SK-N-SH treated with all-trans-retinoic acid at 6 μM for 48 hours (cell line): ENCODE measurements at regions not wholly inside any gene's neighbourhood (a gene's known extent, or its start where the extent isn't known, plus 50 kb on each side); places are given as distances from the start of the nearest gene placed in this dataset.

Experiments
- ARNTL ChIP-seq: fragments of 450-650 bp; formaldehyde crosslinking; IDR thresholded peaks from 2 replicates; pipeline ENCODE4 v1.5.0; 2020; ENCODE audit warnings: low read depth, mild to moderate bottlenecking, moderate library complexity, borderline replicate concordance
- BACH2 ChIP-seq: fragments of 250-450 bp; sonication (Bioruptor Pico); IDR thresholded peaks from 2 replicates; pipeline ENCODE4 v1.9.0; 2021; ENCODE audit warnings: mild to moderate bottlenecking, borderline replicate concordance
- CREB5 ChIP-seq: fragments of 250-450 bp; sonication (Bioruptor Pico); IDR thresholded peaks from 2 replicates; pipeline ENCODE4 v1.5.1; 2020; ENCODE audit warnings: low read depth, mild to moderate bottlenecking, moderate library complexity
- ESRRG ChIP-seq: fragments of 250-450 bp; sonication (Bioruptor Pico); IDR thresholded peaks from 2 replicates; pipeline ENCODE4 v1.6.1; 2021; ENCODE audit warnings: mild to moderate bottlenecking
- GLIS3 ChIP-seq: fragments of 250-450 bp; sonication (Bioruptor Pico); IDR thresholded peaks from 2 replicates; pipeline ENCODE4 v1.5.0; 2020; ENCODE audit warnings: mild to moderate bottlenecking, moderate library complexity
- PATZ1 ChIP-seq: fragments of 250-450 bp; sonication (Bioruptor Pico); IDR thresholded peaks from 2 replicates; pipeline ENCODE4 v1.8.0; 2020; ENCODE audit warnings: mild to moderate bottlenecking, moderate library complexity, borderline replicate concordance
- RARB ChIP-seq: fragments of 250-450 bp; sonication (Bioruptor Pico); IDR thresholded peaks from 2 replicates; pipeline ENCODE4 v1.8.0; 2021; ENCODE audit warnings: mild to moderate bottlenecking, moderate library complexity
- SNAI2 ChIP-seq: fragments of 250-450 bp; sonication (Bioruptor Pico); IDR thresholded peaks from 2 replicates; pipeline ENCODE4 v1.5.0; 2020; ENCODE audit warnings: mild to moderate bottlenecking, moderate library complexity
- TCF4 ChIP-seq: fragments of 250-450 bp; sonication (Bioruptor Pico); IDR thresholded peaks from 2 replicates; pipeline ENCODE4 v1.8.0; 2021; ENCODE audit warnings: mild to moderate bottlenecking, moderate library complexity, borderline replicate concordance
- ZFP3 ChIP-seq: fragments of 250-450 bp; sonication (Bioruptor Pico); IDR thresholded peaks from 2 replicates; pipeline ENCODE4 v1.5.0; 2020; ENCODE audit warnings: mild to moderate bottlenecking, moderate library complexity
- ZFP30 ChIP-seq: fragments of 450-650 bp; formaldehyde crosslinking; IDR thresholded peaks from 2 replicates; pipeline ENCODE4 v1.5.0; 2022; ENCODE audit warnings: mild to moderate bottlenecking, moderate library complexity
- ZNF565 ChIP-seq: fragments of 450-650 bp; formaldehyde crosslinking; conservative IDR thresholded peaks from 2 replicates; pipeline ENCODE4 v1.5.0; 2020; ENCODE audit warnings: low read depth, mild to moderate bottlenecking, moderate library complexity
- ZNF70 ChIP-seq: fragments of 450-650 bp; formaldehyde crosslinking; IDR thresholded peaks from 2 replicates; pipeline ENCODE4 v1.5.0; 2020; ENCODE audit warnings: mild to moderate bottlenecking, moderate library complexity
- ZNF8 ChIP-seq: fragments of 450-650 bp; formaldehyde crosslinking; IDR thresholded peaks from 2 replicates; pipeline ENCODE4 v1.5.0; 2020; ENCODE audit warnings: mild to moderate bottlenecking, moderate library complexity

GRCh38 chr14:101075025-101075800 is 171.7 kb upstream of the RTL1 start:
- TF ChIP-seq ESRRG = no peak
- no peak for TF ChIP-seq ZNF8 (CRISPR knock-in tag)
- TF ChIP-seq GLIS3 = no peak
- no peak for TF ChIP-seq ZNF70 (CRISPR knock-in tag)
- TF ChIP-seq RARB = no peak
- no peak for TF ChIP-seq BACH2 (CRISPR knock-in tag)
- TF ChIP-seq PATZ1 (CRISPR knock-in tag) = no peak
- no peak for TF ChIP-seq TCF4 (CRISPR knock-in tag)
- no peak for TF ChIP-seq CREB5 (CRISPR knock-in tag)
- no peak for TF ChIP-seq ZFP3 (CRISPR knock-in tag)
- no peak for TF ChIP-seq ARNTL (CRISPR knock-in tag)
- no peak for TF ChIP-seq ZFP30 (CRISPR knock-in tag)
- TF ChIP-seq ZNF565 (CRISPR knock-in tag) = no peak
- TF ChIP-seq SNAI2 = no peak
